ENCODE measurements at regions not wholly inside any gene's neighbourhood (a gene's known extent, or its start where the extent isn't known, plus 50 kb on each side); places are given as distances from the start of the nearest gene placed in this dataset.
A peak's percentile ranks its signal among the peaks of the same experiment; 100 is the strongest.

DNA sequence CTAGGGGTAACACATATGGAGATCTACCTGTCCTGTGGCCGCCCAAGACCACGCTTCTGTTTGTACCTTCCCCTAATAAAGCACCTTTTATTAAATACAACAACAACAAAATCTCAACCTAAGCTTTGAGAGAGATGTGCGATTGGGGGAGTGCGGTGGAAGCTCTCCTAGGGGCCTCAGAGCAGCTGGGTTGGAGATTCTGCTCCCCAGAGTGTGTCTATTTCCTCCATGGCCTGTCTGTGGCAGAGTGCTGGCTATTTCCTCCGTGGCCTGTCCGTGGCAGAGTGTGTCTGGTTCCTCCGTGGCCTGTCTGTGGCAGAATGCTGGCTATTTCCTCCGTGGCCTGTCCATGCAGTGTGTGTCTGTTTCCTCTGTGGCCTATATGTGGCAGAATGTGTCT is 139.3 kb upstream of the IPO9 start:
- DNase-seq: no peak

DNA sequence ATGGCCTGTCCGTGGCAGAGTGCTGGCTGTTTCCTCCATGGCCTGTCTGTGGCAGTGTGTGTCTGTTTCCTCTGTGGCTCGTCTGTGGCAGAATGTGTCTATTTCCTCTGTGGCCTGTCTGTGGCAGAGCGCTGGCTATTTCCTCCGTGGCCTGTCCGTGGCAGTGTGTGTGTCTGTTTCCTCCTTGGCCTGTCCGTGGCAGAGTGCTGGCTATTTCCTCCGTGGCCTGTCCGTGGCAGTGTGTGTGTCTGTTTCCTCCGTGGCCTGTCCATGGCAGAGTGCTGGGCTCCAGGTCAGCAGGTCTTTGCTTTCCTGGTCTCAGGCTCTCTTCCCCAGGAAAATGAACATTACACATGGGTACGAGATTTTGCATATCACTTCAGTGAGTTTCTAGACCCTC is 138.4 kb upstream of the IPO9 start:
- DNase-seq: no peak

DNA sequence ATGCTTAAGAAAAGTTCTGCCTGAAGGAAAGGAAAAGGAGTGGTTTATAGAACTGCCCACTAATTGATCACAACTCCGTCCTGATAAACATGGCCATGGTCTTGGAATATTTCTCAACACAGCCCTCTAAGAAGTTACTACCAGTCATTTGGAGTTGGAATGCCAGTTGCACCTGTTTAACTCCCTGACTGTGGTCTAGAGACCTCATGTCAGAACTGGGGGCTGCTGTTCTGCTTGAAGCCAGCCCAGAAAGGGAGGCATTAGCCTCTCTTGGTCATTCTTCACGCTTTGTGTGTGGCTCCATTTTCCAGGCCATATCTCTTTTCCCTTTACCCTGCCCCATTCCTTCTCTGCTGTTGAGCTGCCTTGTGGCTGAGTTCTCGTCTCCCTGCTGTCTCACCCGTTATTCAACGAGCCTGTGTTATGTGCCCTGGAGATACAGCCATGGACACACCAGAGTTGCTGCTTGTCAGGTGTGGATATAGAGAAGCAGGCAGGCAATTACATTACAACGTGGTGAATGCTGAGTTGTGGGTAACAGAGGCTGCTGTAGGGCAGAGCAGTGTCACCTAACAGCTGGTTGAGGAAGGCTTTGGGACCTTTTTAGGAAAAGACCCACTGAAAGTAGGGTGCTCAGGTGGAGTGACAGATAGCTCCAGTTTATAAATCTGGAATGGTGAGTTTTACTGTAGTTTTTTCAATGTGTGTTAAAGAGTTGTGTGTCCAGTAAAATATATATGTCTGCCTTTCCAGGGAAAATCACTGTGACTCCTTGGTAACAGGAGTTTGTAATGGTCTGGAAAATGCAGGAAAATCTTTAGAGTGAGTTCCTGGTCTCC is 137.0 kb upstream of the IPO9 start:
- no peak for DNase-seq

DNA sequence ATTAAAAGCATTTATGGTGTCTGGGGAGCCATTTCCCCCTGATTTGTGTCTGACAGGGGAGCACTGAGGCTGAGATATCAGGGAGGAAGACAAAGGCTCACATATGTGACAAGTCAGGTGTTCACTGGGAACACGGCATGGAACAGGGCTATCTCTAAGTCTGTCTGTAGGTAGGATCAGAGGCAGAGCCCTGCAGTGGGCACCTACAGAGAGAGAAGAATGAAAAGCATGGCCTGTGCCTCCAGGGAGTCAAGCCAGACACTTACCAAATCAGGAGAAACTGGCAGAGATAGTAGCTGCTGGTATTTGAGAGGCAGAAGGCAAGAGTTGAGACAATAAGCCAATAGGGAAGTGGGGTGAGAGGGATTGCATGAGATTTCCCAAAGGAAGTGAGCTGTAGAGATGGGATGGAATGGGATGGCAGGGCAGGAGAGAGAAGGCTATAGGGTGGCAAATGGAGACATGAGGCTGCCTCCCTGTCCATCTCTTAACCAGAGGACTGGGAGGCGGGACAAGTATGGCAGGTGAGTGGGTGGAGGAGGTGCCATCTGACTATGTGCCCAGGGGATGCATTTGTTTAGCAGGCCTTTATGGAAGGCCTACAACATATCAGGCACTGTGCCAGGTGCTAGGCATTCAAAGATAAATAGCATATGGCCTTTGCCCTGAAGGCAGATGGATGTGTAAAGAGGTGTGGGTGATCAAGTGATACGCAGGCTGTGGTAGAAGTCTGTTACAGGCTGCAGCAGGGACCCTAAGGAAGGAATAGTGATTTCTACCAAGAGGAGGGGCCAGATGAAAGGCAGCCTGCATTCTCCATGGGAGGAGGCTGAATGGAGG is 136.2 kb upstream of the IPO9 start:
- DNase-seq: no peak

DNA sequence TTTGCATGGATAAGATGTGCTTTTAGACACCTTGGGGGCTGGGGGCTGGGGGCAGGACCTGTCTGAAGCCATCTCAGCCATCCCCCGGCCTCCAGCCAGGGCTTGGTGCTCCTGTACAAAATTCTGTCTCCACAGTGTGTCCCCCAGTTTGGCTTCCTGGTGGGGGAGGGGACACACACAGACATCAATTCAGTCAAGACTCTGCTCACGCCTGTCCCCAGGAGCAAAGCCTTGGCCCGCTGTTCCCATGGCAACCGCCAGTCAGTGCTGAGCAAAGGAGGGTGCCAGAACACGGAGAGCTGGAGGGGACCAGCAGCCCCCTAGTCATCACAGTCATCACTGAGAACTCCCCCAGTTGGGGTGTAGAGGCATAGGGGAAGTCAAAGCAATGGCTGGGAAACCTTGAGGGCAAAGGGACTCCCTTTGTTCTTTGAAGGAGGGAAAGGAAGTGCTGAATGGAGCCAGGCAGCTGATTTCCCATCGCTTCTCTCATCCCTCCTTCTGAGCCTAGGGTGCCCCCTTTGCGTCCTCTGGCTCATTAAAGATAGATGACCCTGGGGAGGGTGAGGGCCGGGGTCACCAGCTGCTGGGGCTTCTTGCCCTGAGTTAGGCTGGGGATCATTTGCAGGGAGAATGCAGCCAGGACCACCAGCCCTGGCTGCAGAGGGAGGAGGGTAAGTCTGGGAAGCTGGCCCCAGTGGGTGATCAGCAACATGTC is 134.9 kb upstream of the IPO9 start:
- no peak for DNase-seq

DNA sequence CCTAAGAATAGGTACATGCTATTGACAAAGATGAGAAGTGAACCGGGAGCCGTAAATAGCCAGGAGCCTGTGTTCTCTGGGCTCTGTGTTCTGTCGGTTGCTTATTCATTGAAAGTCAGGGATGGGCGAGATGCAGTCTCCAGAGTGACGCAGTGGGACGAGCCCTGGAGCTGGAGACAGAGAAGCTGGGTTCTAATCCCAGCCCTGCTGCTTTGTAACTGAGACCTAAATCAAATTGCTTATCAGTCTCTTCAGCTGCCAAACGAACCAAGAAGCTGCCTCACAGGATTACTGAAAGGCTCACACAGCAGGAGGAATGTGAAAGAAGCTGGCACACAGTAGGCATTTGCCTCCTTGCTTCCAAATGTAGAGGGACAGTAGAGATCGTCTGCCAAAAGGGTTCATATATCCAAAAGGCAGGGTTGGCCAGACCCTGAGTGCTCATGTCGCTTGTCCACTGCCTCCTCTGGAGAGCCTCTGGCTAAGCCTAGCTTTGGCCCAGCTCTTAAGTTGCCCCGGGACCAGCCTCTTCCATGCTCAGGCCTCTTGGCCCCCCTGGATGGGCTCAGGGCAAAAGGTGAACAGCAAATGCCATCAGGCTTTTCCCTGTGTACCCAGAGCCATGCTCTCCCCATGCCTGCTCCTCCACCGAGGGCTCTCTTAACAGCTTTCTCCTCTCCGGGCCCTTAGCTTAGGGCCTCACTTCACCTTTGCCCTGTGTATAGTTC is 134.2 kb upstream of the IPO9 start:
- DNase-seq: no peak

DNA sequence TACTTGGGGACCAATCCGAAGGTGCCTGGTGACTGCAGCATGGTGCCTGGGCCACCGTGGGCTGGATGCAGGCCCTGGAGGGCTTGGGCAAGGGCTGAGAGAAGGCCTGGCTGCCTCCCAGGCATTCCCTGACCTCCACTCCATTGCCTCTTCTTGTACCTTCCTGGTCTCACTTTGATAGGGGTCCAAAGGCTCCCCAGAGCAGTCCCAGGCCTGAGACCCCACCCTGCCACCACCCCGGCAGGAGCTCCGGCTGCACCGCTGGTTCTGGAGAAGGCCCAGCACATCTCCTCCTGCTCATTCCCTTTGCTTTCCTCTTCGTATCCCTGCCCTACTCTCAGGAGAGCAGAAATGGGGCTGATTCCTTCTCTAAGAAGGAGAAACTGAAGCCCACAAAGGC is 133.3 kb upstream of the IPO9 start:
- DNase-seq: no peak

DNA sequence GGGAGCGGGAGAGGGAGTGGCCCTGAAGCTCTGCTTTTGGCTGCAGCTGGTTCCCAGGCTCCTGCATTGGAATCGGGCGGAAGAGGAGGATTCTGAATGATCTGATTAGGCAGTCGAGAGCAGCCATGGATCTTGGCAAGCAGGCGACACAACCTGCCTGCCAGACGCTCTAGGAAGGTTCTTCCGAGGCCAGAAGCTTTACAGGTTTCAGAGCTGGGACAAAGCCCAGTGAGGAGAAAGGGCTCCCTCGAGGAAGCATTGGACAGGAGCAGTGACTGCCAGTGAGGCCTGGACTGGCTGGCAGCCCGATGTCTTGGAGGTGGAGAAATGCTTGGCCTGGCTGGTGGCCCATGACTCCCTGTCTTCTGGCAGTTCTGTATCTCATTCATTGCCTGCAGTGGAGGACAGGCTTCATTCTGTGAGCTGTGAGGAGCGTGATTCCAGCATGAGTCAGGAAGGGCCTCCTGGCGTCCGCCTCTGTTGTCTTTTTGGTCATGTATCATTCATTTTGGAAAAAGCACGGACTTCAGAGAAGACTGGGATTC is 132.7 kb upstream of the IPO9 start:
- DNase-seq: peak; percentile 97

DNA sequence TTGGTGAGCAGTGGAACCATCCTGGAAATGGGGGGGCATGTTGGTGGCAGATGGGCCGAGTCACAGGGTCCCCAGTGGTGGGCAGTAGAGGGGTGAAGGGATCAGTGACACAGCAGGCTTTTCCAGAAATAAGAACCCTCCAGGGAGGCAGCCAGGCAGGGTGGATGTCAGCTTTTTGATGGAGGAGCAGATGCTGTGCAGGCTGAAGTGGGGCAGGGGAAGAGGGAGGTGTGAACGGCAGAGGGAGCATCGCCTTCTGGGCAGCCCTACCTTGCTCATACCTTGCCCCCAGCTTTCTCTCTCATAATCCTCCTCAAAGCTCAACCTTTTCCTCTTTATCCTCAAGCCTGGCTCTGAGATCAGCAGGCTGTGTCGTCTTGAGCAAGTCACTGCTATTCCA is 131.8 kb upstream of the IPO9 start:
- DNase-seq: no peak

DNA sequence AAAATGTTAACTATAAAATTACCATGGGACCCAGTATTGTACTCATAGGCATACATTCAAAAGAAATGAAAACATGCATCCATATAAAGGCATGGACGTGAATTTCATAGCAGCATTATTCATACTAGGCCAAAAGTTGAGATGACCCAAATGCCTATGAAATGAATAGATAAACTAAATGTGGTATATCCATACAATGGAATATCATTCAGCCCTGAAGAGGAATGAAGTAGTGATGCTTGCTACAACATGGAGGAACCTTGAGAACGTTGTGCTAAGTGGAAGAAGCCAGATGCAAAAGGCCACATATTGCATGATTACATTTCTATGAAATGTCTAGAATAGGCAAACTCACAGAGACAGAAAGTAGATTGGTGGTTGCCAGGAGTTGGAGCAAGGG is 127.1 kb upstream of the IPO9 start:
- no peak for DNase-seq

DNA sequence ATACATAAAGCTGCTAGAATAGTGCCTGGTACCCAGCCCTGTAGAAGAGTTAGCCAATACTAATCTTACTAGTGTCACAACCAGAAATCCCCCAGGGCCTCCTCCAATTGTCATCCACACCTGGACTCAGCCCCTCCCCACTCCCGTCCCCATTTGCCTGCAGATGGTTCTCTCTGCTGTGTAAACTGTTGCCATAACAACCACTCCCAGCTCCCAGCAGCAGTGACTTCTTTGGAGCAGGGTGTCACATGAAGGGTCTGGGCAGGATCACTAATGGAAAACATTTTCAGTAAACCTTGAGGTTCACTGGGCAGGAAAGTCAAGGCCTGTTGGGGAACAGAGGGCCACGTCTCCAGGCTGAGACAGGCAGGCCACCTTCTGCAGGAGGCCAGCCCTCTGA is 126.0 kb upstream of the IPO9 start:
- DNase-seq: peak; percentile 43

DNA sequence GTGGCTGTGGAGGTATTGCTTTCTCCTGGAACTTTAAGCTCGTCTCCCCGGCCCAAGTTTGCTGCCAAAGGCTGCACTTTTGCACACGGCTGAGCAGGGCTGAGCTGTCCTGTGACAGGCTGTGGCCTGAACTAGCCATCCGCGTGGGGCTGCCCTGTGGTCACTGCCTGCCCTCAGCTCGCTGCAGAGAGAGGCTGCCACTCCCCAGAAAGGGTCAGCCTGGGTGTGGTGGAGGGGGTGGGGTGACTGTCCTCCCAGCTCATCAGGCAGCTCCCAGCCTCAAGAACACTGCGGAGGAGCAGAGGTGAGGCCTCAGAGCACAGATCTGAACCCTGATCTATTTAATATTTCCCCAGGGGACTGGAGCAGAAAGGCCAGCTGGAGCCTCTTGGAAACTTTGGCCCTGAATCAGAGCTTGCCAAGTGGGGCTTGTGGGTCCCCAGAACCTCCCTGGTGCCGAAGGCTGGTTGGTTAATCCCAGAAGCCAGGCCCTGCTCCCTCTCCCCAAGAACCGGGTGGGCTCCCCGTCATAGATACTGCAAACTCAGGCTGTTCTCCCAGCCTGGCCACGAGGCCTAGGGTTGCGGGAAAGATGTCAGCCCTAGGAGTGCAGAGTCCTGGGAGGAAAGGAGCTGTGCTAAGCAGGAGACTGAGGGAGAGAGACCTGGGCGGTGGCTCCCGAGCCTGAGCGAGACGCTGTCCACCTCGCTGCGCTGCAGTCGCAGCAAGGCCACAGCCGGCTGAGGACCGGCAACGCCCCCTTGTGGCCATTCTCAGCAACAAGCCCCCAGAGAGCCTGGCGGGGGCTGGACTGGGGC is 125.1 kb upstream of the IPO9 start:
- DNase-seq: peak; percentile 79

DNA sequence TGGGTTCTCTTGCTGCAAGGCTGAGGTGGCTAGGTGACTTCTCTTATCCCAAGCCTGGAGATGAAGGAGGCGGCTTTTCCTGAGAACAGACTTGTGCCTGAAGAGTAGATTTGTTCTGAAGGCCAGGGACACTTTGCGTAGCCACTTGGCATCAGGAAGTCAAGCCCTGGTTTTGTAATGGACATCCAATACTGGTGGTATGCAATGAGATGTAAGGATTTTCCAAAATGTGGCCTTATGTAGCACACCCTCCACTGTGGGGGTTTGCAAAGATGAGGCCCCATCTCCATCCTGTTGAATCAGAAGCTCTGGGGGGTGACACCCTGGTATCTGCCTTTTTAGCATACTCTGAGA is 124.5 kb upstream of the IPO9 start:
- DNase-seq: no peak

DNA sequence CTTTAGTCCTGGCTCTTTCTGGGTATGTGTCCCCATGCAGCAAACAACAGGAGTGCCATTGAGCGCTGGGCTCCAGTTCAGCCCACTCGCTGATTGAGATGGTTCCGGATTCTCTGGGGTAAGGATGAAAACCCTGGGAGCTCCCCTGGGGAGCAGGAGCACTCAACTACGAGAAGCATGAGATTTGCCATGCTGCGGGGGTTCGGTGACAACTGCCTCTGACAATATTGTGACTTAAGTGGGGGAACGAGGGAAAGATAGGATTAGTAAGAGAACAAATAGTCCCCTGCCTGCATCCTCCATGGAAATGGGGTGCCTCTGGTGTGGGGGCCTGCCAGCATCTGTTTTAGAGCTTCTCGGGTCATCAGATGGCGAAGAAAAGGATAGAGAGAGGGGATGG is 123.6 kb upstream of the IPO9 start:
- DNase-seq: no peak

DNA sequence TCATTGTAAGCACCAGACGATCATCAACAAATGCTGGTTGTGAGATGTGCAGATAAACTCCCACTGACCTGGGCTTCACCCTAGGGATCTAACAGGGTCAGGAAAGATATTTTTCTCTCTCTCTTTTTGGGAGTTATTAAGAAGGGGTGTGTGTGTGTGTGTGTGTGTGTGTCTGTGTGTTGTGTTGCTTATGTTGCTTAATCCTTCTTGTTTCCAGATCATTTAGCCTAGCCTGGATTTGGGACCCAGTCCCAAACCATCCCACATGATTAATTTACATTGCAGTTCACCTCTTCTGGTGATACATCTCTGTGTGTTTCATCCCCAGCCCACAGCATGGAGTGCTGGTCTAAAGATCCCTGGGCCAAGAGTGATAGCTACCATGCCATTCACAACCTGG is 122.8 kb upstream of the IPO9 start:
- DNase-seq: peak; percentile 49

DNA sequence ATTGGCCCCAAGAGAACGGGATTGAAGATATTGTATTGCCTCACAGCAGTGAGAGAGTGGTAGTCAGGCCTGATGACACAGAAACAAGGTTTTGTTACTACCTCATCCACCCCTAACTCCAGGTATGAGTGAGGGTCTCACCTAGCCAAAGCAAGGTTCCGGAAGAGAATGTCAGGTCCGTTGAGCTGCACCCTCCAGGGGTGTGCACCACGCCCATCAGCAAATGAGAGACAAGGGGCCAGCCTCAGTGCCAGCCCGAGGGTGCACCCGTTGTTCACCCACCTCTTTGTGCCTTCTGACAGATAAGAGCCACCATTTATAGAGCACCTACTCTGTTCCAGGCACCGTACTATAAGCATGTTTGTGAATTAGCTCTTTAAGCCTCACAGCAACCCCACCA is 121.9 kb upstream of the IPO9 start:
- DNase-seq: no peak

DNA sequence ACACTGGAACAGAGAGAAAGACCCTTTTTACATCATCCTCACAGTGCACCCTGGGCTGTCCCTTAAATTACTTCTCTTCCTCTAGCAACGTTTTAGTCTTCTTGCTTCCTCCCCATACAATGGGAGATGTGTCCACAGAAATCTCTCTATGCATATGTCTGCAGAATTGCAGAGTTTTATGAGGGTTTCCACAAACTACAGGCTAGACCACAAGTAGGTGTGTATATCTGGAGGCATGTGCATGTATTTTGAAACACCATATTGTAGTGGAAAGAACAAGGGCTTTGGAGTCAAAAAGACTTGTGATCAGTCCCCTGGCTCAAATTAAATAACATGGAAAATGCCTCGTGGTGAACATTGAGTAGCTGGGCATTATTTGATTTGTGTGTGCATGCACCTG is 121.3 kb upstream of the IPO9 start:
- no peak for DNase-seq

DNA sequence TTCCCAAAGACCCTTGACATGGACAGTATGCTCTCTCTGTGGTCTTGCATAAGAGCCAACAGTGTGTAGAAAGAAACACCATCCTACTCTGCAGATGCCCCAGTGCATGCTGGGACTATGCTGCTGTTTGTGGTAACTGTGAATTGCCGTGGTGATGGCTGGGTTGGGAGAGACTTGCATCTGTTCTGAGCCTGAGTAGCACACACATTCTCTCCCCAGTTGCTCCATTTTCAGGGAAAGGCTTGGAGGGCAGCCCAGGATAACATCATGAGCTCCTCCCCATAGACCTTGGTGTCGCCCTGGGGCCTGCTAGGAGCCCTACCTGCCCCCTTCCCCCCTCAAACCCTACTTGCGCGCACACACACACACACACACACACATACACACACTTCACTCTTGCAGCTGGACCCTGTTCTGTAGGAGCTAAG is 120.9 kb upstream of the IPO9 start:
- peak; percentile 65 for DNase-seq

DNA sequence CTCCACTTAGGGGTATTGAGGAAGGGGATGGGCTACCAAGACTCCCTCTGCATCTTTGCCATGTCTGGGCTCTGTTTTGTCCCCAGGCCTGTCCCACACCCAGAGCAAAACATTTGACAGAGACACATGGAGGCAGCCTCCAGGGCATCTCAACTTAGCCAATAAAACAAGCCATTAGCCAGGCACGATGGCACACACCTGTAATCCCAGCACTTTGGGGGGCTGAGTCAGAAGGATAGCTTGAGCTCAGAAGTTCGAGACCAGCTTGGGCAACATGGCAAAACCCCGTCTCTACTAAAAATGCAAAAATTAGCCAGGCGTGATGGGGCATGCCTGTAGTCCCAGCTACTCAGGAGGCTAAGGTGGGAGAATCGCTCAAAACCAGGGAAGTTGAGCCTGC is 120.3 kb upstream of the IPO9 start:
- DNase-seq: no peak

DNA sequence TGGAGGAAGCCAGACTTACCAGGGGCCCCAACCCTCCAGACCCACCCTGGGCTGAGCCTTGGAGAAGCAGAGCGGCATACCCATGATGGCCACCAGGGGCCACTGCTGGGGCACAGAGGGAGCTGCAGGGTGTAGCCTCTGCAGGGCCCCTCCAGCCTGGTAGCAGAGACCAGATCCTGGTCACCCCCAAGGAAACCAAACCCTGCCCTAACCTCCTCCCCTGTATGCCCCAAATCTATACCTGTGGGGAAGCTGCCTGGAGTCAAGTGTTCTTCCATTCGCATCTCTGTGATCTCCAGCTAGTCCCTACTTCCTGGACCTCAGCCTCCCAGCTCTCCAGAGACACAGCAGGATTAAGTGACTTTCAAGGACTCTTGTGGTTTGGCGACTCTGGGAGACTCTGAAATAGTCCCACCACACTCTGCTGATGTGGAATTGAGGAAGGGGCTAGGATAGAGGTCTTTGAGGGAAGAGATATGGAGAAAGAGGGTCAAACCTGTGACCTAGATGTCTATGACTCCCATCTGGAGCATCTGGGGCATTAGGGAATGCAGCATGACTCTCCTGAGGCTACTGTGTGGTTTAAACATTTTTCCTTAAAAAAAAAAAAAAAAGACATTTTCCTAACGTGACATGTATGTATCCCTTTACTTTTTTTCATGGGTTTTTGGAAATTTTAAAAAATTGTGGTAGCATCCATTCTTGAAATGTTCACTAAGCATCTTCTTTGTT is 119.2 kb upstream of the IPO9 start:
- peak; percentile 82 for DNase-seq
